Transverse colon (tissue), 4 donors: ENCODE measurements at regions not wholly inside any gene's neighbourhood (a gene's known extent, or its start where the extent isn't known, plus 50 kb on each side); places are given as distances from the start of the nearest gene placed in this dataset.

Source experiments
- DNase-seq: peaks from one replicate; pipeline ENCODE4 v3.0.0-alpha.2; 2019
- H3K27ac ChIP-seq, 4 donors: fragments of 200-600 bp; sonication (generic); 2 replicates each; pipeline ENCODE4 v1.5.1; 2016 to 2018; ENCODE audit warnings: inconsistent platforms in 4 of 4
- H3K27me3 ChIP-seq: fragments of 200-600 bp; sonication (generic); 2 replicates; pipeline ENCODE4 v1.5.1; 2017; ENCODE audit warnings: inconsistent platforms
- H3K36me3 ChIP-seq, 4 donors: fragments of 200-600 bp; sonication (generic); 2 replicates each; pipeline ENCODE4 v1.5.1; 2017 to 2019; ENCODE audit warnings: inconsistent platforms in 4 of 4
- H3K4me1 ChIP-seq, 4 donors: fragments of 200-600 bp; sonication (generic); 2 replicates each; pipeline ENCODE4 v1.5.1; 2017 to 2020; ENCODE audit warnings: inconsistent platforms in 4 of 4
- H3K4me3 ChIP-seq, 4 donors: fragments of 200-600 bp; sonication (generic); 1 replicate in 1 of 4; 2 replicates in 3 of 4; pipeline versions ENCODE4 v1.5.1 to v1.6.1; 2017 to 2019; ENCODE audit warnings: inconsistent platforms in 4 of 4
- H3K9me3 ChIP-seq, 2 donors: fragments of 200-600 bp; sonication (generic); 2 replicates each; pipeline ENCODE4 v1.5.1; 2017 to 2019; ENCODE audit warnings: inconsistent platforms in 2 of 2
- CTCF ChIP-seq, 5 experiments: fragments of 200-600 bp in 3 of 5; fragments of 450-650 bp in 2 of 5; sonication (generic) in 3 of 5; IDR thresholded peaks; 1 replicate in 2 of 5; 2 replicates in 3 of 5; pipeline ENCODE4 v1.5.1; 2016 to 2017; ENCODE audit warnings: antibody characterized with exemption in 5 of 5, inconsistent platforms in 3 of 5, mild to moderate bottlenecking in 2 of 5, moderate library complexity in 1 of 5
- EP300 ChIP-seq: sonication (generic); formaldehyde crosslinking; IDR thresholded peaks from one replicate; pipeline ENCODE4 v1.6.1; 2017; ENCODE audit warnings: antibody characterized with exemption, low read depth
- POLR2A ChIP-seq: fragments of 450-650 bp; IDR thresholded peaks from one replicate; pipeline ENCODE4 v1.6.1; 2016; ENCODE audit warnings: antibody characterized with exemption, mild to moderate bottlenecking, moderate library complexity
- POLR2AphosphoS5 ChIP-seq, 3 donors: sonication (generic); formaldehyde crosslinking; IDR thresholded peaks; one replicate each; pipeline ENCODE4 v1.6.1; 2016; ENCODE audit warnings: antibody characterized with exemption in 3 of 3
- WGBS, 2 donors: methylation state at CpG; one replicate each; pipeline ENCODE4 v1.1.5; 2018; ENCODE audit warnings: low coverage in 1 of 2; 5-methylcytosine and 5-hydroxymethylcytosine counted together
- in situ Hi-C, 4 donors: fragments of 200-750 bp; cut with MboI; loops; one replicate each; pipeline versions ENCODE4 v1.15.0 to v1.15.1; 2017; ENCODE audit warnings: low sequenced_read_pairs in 3 of 4, low pct_ligation_motif_present in 1 of 4, low pct_unique_long_range_greater_than_20kb in 1 of 4
- intact Hi-C: fragments of 100-400 bp; cut with DNase I; formaldehyde crosslinking; loops from one replicate; pipeline ENCODE4 v1.15.1; 2023; ENCODE audit warnings: low total_unique reads

DNA sequence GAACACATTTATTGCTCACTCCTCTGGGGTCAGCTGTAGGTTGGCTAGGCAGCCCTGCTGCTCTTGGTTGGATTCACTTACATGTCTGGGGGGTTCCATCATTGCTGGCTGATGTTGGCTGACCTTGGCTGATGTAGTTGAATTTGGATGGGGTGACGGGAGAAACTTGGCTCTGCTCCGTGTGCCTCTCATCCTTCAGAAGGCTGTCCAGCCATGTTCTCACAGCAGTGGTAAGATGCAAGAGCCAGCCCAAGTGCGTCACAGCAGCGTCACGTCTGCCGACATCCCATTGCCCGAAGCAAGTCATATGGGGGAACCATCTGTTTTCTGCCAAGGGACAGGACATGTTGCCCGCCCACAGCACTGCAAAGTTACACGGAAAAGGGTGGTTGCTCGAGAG, 613.5 kb downstream of the MATN1 start:
- H3K27ac ChIP-seq, result no peak overlapping the region
- TF ChIP-seq POLR2AphosphoS5 (IDR thresholded peaks at IDR 0.05) (peak in 1 of 3 donors; percentile 6), CTCF (IDR thresholded peaks at IDR 0.05) (no peak)
- 53% methylated on average over 10 of the region's 10 CpGs; no CpG with 5 or more reads in 1 of the 2 donors for WGBS, 2 donors
- intact Hi-C loops, result no loop called here
- H3K4me1 ChIP-seq, result peaks cover 0 to 2% (median 0%) of the 10 kb centered on the region in 4 donors
- in situ Hi-C loops, result loop anchor here in 1 of 4 donors (25.0 kb wide), 1 partner anchor 323 kb away; no protein-coding TSS in a partner anchor
- peaks cover 49% of the 10 kb centered on the region for H3K27me3 ChIP-seq
- no peaks in the 10 kb centered on the region for H3K9me3 ChIP-seq
- no peak for DNase-seq
- no peaks in the 10 kb centered on the region for H3K36me3 ChIP-seq
- H3K4me3 ChIP-seq, result no peak overlapping the region

DNA sequence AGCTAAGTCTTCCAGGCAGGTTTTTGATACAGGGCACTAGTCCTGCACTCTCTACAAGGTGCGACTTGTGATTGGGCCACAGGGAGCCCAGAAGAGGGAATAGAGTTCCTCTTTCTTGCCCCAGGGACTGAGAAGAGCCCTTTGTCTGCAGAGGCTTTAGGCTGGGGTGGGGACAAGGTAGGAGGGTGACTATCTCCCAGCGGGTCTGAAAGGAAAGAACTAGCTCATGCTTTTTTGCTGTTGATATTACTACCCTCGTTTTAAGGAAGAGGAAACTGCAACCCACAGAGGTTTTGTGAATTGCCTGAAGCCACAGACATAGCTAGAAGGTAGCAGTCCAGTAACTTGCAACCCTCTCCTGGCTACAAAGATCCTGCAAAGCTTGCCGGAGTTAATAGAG, 615.2 kb downstream of the MATN1 start:
- Histone ChIP-seq H3K4me1 (peaks cover 0 to 2% (median 0%) of the 10 kb centered on the region in 4 donors), H3K27me3 (peaks cover 46% of the 10 kb centered on the region), H3K9me3 (no peaks in the 10 kb centered on the region), H3K4me3 (no peak overlapping the region), H3K27ac (no peak overlapping the region), H3K36me3 (no peaks in the 10 kb centered on the region)
- 33 to 50% methylated on average over 3 to 4 of the region's 4 CpGs for WGBS, 2 donors
- TF ChIP-seq POLR2AphosphoS5 (IDR thresholded peaks at IDR 0.05) (no peak), POLR2A (no peak), EP300 (no peak), CTCF (IDR thresholded peaks at IDR 0.05) (no peak)
- in situ Hi-C loops (loop anchor here in 1 of 4 donors (25.0 kb wide), 1 partner anchor 321 kb away; no protein-coding TSS in a partner anchor), intact Hi-C loops (no loop called here)
- no peak for DNase-seq

GRCh38 chr1:30106125-30106524, 617.3 kb downstream of the MATN1 start:
- no peak overlapping the region for H3K27ac ChIP-seq
- TF ChIP-seq EP300 (no peak), POLR2A (no peak), CTCF (IDR thresholded peaks at IDR 0.05) (peak; percentile 27 to 41 (median 32)), POLR2AphosphoS5 (IDR thresholded peaks at IDR 0.05) (no peak)
- peak; percentile 20 for DNase-seq
- 33 to 71% methylated on average over 2 to 8 of the region's 8 CpGs for WGBS, 2 donors
- peaks cover 31% of the 10 kb centered on the region for H3K27me3 ChIP-seq
- no peaks in the 10 kb centered on the region for H3K4me1 ChIP-seq
- in situ Hi-C loops, result loop anchor here in 1 of 4 donors (25.0 kb wide), 1 partner anchor 319 kb away; no protein-coding TSS in a partner anchor
- no peaks in the 10 kb centered on the region for H3K9me3 ChIP-seq
- no peak overlapping the region for H3K4me3 ChIP-seq
- intact Hi-C loops, result no loop called here
- H3K36me3 ChIP-seq, result no peaks in the 10 kb centered on the region

DNA sequence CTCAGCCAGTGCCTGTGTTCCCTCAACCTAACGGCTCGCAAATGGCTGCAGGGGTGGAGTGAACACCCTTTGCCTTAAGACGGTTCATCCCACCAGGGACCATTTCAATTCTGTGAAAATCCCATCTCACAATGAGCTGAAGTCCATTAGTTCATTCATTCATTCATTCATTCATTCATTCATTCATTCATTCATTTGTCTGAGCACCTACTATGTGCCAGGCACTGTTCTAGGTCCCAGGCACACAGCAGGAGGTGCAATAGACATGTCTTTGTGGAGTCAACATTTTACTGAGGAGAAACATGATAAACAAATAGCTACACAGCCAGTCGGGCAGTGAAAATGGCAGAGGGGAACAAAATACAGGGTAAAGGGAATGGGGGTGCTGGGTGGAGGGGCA, 618.8 kb downstream of the MATN1 start:
- intact Hi-C loops (no loop called here), in situ Hi-C loops (loop anchor here in 1 of 4 donors (25.0 kb wide), 1 partner anchor 317 kb away; no protein-coding TSS in a partner anchor)
- DNase-seq, result no peak
- Histone ChIP-seq H3K9me3 (no peaks in the 10 kb centered on the region), H3K4me1 (no peaks in the 10 kb centered on the region), H3K27ac (no peak overlapping the region), H3K4me3 (no peak overlapping the region), H3K36me3 (no peaks in the 10 kb centered on the region), H3K27me3 (peaks cover 25% of the 10 kb centered on the region)
- WGBS, 2 donors, result 62 to 74% methylated on average over 4 of the region's 4 CpGs
- TF ChIP-seq CTCF (IDR thresholded peaks at IDR 0.05) (no peak), POLR2A (no peak), EP300 (no peak), POLR2AphosphoS5 (IDR thresholded peaks at IDR 0.05) (no peak)
